Liver (tissue), 8 donors: ENCODE measurements at regions not wholly inside any gene's neighbourhood (a gene's known extent, or its start where the extent isn't known, plus 50 kb on each side); places are given as distances from the start of the nearest gene placed in this dataset.

ENCODE experiments used
- DNase-seq: peaks from one replicate; pipeline ENCODE4 v3.0.0-alpha.2; 2017; ENCODE audit warnings: low spot score
- H3K27ac ChIP-seq, 2 donors: one replicate each; pipeline ENCODE4 v1.7.0; 2013; ENCODE audit warnings: inconsistent platforms in 2 of 2, low read length in 2 of 2, control low read depth in 1 of 2, low read depth in 1 of 2, mild to moderate bottlenecking in 1 of 2
- H3K27me3 ChIP-seq, 4 donors: one replicate each; pipeline versions ENCODE4 v1.6.1 to v1.7.0; 2013; ENCODE audit warnings: low read length in 3 of 4, inconsistent platforms in 1 of 4, mild to moderate bottlenecking in 1 of 4, moderate library complexity in 1 of 4; ENCODE audit not compliant: control insufficient read depth in 4 of 4, insufficient read depth in 4 of 4
- H3K36me3 ChIP-seq, 4 donors: one replicate each; pipeline versions ENCODE4 v1.6.1 to v1.7.0; 2013; ENCODE audit warnings: low read length in 3 of 4, mild to moderate bottlenecking in 3 of 4, low read depth in 1 of 4, moderate library complexity in 1 of 4; ENCODE audit not compliant: control insufficient read depth in 4 of 4, insufficient read depth in 3 of 4
- H3K4me1 ChIP-seq, 4 donors: one replicate each; pipeline versions ENCODE4 v1.6.1 to v1.7.0; 2013; ENCODE audit warnings: low read length in 3 of 4, mild to moderate bottlenecking in 3 of 4, moderate library complexity in 1 of 4; ENCODE audit not compliant: control insufficient read depth in 4 of 4, insufficient read depth in 4 of 4
- H3K4me3 ChIP-seq, 3 donors: one replicate each; pipeline versions ENCODE4 v1.6.1 to v1.7.0; 2013; ENCODE audit warnings: low read length in 3 of 3, control low read depth in 1 of 3, low read depth in 1 of 3, mild to moderate bottlenecking in 1 of 3
- H3K9ac ChIP-seq, 2 donors: one replicate each; pipeline ENCODE4 v1.7.0; 2013; ENCODE audit warnings: low read length in 2 of 2, mild to moderate bottlenecking in 2 of 2, moderate library complexity in 2 of 2, control low read depth in 1 of 2, low read depth in 1 of 2
- H3K9me3 ChIP-seq, 4 donors: one replicate each; pipeline versions ENCODE4 v1.6.1 to v1.7.0; 2013; ENCODE audit warnings: low read length in 3 of 4; ENCODE audit not compliant: control insufficient read depth in 4 of 4
- CTCF ChIP-seq: fragments of 150-350 bp; IDR thresholded peaks from 2 replicates; pipeline ENCODE4 v1.5.1; 2017; ENCODE audit warnings: improper control_type of control experiment, low read depth, low read length; ENCODE audit not compliant: missing input control
- EGR1 ChIP-seq, 2 donors: IDR thresholded peaks; 2 replicates each; pipeline ENCODE4 v1.6.1; 2016 to 2018; ENCODE audit warnings: antibody characterized with exemption in 2 of 2, low read depth in 2 of 2
- FOXA1 ChIP-seq: IDR thresholded peaks from 2 replicates; pipeline ENCODE4 v1.6.1; 2016; ENCODE audit warnings: antibody characterized with exemption
- FOXA2 ChIP-seq: IDR thresholded peaks from 2 replicates; pipeline ENCODE4 v1.6.1; 2016; ENCODE audit warnings: antibody characterized with exemption
- GABPA ChIP-seq, 2 donors: IDR thresholded peaks in 1 of 2; conservative IDR thresholded peaks in 1 of 2; 2 replicates each; pipeline ENCODE4 v1.6.1; 2016; ENCODE audit warnings: antibody characterized with exemption in 2 of 2, mild to moderate bottlenecking in 1 of 2, moderate library complexity in 1 of 2
- HNF4G ChIP-seq: IDR thresholded peaks from 2 replicates; pipeline ENCODE4 v1.6.1; 2016; ENCODE audit warnings: antibody characterized with exemption
- JUND ChIP-seq, 2 donors: IDR thresholded peaks; 2 replicates each; pipeline ENCODE4 v1.6.1; 2016; ENCODE audit warnings: antibody characterized with exemption in 2 of 2
- MAX ChIP-seq: IDR thresholded peaks from 2 replicates; pipeline ENCODE4 v1.6.1; 2016; ENCODE audit warnings: antibody characterized with exemption
- NR2F2 ChIP-seq: IDR thresholded peaks from 2 replicates; pipeline ENCODE4 v1.6.1; 2016; ENCODE audit warnings: antibody characterized with exemption
- RAD21 ChIP-seq, 2 donors: IDR thresholded peaks; 2 replicates each; pipeline ENCODE4 v1.6.1; 2016; ENCODE audit warnings: antibody characterized with exemption in 2 of 2, mild to moderate bottlenecking in 2 of 2
- TAF1 ChIP-seq: conservative IDR thresholded peaks from 2 replicates; pipeline ENCODE4 v1.6.1; 2016; ENCODE audit warnings: antibody characterized with exemption, mild to moderate bottlenecking
- YY1 ChIP-seq: IDR thresholded peaks from 2 replicates; pipeline ENCODE4 v1.6.1; 2016; ENCODE audit warnings: antibody characterized with exemption, mild to moderate bottlenecking
- ZBTB33 ChIP-seq: IDR thresholded peaks from 2 replicates; pipeline ENCODE4 v1.6.1; 2016; ENCODE audit warnings: antibody characterized with exemption
- WGBS: extraction: QIAGEN DNeasy Blood & Tissue Kit; methylation state at CpG from one replicate; pipeline ENCODE4 v1.1.7; 2013; 5-methylcytosine and 5-hydroxymethylcytosine counted together
- donor health status: healthy.
- donor health status: healthy.
- donor health status: healthy.
- donor health status: healthy.
- donor health status: healthy.

GRCh38 chr6:4323322-4323721 lies 187.9 kb upstream of the ECI2 start:
- no peak overlapping the region for H3K4me3 ChIP-seq
- H3K9me3 ChIP-seq = peaks cover 0 to 4% (median 3%) of the 10 kb centered on the region in 4 donors
- TF ChIP-seq FOXA1 (no peak), HNF4G (no peak), JUND (IDR thresholded peaks at IDR 0.05) (no peak), CTCF (no peak), TAF1 (no peak), FOXA2 (no peak), EGR1 (IDR thresholded peaks at IDR 0.05; ENCODE audit: low read depth in 2 of 2) (no peak), RAD21 (IDR thresholded peaks at IDR 0.05) (no peak), GABPA (IDR thresholded peaks at IDR 0.05 in 1 of 2, conservative IDR thresholded peaks at IDR 0.05 in 1 of 2) (no peak), NR2F2 (no peak)
- WGBS = 59% methylated on average over 2 of the region's 2 CpGs
- H3K27ac ChIP-seq = no peak overlapping the region
- H3K36me3 ChIP-seq = no peaks in the 10 kb centered on the region
- DNase-seq = no peak
- H3K27me3 ChIP-seq = no peaks in the 10 kb centered on the region
- H3K9ac ChIP-seq = no peak overlapping the region
- H3K4me1 ChIP-seq = no peaks in the 10 kb centered on the region

- 76% methylated on average over 1 of the region's 1 CpG for WGBS
- H3K27me3 ChIP-seq = no peaks in the 10 kb centered on the region
- H3K4me3 ChIP-seq = no peak overlapping the region
- no peaks in the 10 kb centered on the region for H3K36me3 ChIP-seq
- no peak overlapping the region for H3K9ac ChIP-seq
- DNase-seq = no peak
- TF ChIP-seq TAF1 = no peak
- TF ChIP-seq YY1 = no peak
- TF ChIP-seq ZBTB33 = no peak
- TF ChIP-seq EGR1 (IDR thresholded peaks at IDR 0.05; ENCODE audit: low read depth in 2 of 2) = no peak
- TF ChIP-seq MAX = no peak
- TF ChIP-seq FOXA1 = no peak
- no peak for TF ChIP-seq JUND (IDR thresholded peaks at IDR 0.05)
- peaks cover 0 to 4% (median 3%) of the 10 kb centered on the region in 4 donors for H3K9me3 ChIP-seq
- no peak overlapping the region for H3K27ac ChIP-seq
- no peaks in the 10 kb centered on the region for H3K4me1 ChIP-seq
Measured at GRCh38 chr6:4322846-4323309, 187.5 kb upstream of the ECI2 start.

GRCh38 chr6:4322134-4322845 lies 186.9 kb upstream of the ECI2 start:
- no peak for DNase-seq
- no peaks in the 10 kb centered on the region for H3K36me3 ChIP-seq
- H3K4me3 ChIP-seq = no peak overlapping the region
- H3K4me1 ChIP-seq = no peaks in the 10 kb centered on the region
- H3K9me3 ChIP-seq = peaks cover 0 to 4% (median 3%) of the 10 kb centered on the region in 4 donors
- no peak overlapping the region for H3K27ac ChIP-seq
- no peaks in the 10 kb centered on the region for H3K27me3 ChIP-seq
- TF ChIP-seq TAF1 (no peak), HNF4G (no peak)
- 82% methylated on average over 6 of the region's 6 CpGs for WGBS
- H3K9ac ChIP-seq = no peak overlapping the region
